GM12878 (cell line): ENCODE measurements at regions not wholly inside any gene's neighbourhood (a gene's known extent, or its start where the extent isn't known, plus 50 kb on each side); places are given as distances from the start of the nearest gene placed in this dataset.

Source experiments
- BACH1 ChIP-seq: fragments of 450-650 bp; IDR thresholded peaks from 2 replicates; pipeline ENCODE4 v1.6.1; 2017; ENCODE audit warnings: mild to moderate bottlenecking, borderline replicate concordance
- BHLHE40 ChIP-seq, 2 experiments: fragments of 450-650 bp in 1 of 2; IDR thresholded peaks; 2 replicates each; pipeline ENCODE4 v1.6.1; 2011 to 2017; ENCODE audit warnings: low read depth in 2 of 2, borderline replicate concordance in 1 of 2, improper control_type of control experiment in 1 of 2, low read length in 1 of 2, mild to moderate bottlenecking in 1 of 2
- CBFB ChIP-seq: IDR thresholded peaks from 2 replicates; pipeline ENCODE4 v1.6.1; 2016; ENCODE audit warnings: antibody characterized with exemption, low read depth
- EZH2 ChIP-seq: IDR thresholded peaks from 2 replicates; pipeline ENCODE4 v1.6.1; 2012; ENCODE audit warnings: low read depth, mild to moderate bottlenecking, control low read depth, inconsistent platforms, low read length, borderline replicate concordance; ENCODE audit not compliant: control insufficient read depth
- GATAD2B ChIP-seq: fragments of 450-650 bp; conservative IDR thresholded peaks from 2 replicates; pipeline ENCODE4 v1.6.1; 2017; ENCODE audit warnings: low read depth, mild to moderate bottlenecking, moderate library complexity
- PAX5 ChIP-seq: IDR thresholded peaks from 2 replicates; pipeline ENCODE4 v1.6.1; 2011; ENCODE audit warnings: low read depth, low read length, borderline replicate concordance
- POLR2AphosphoS2 ChIP-seq: IDR thresholded peaks from 2 replicates; pipeline ENCODE4 v1.6.1; 2011; ENCODE audit warnings: low read depth, mild to moderate bottlenecking, low read length, improper control_type of control experiment, moderate library complexity
- SIX5 ChIP-seq: IDR thresholded peaks from 2 replicates; pipeline ENCODE4 v1.6.1; 2011; ENCODE audit warnings: mild to moderate bottlenecking, low read depth, low read length, moderate library complexity; ENCODE audit not compliant: severe bottlenecking
- TF ChIP-seq, protein P1 (sequence below): IDR thresholded peaks from 2 replicates; pipeline ENCODE4 v1.6.1; 2012; ENCODE audit warnings: improper control_type of control experiment, low read depth, low read length; ENCODE audit not compliant: insufficient replicate concordance
- TF ChIP-seq, protein P2 (sequence below): fragments of 450-650 bp; IDR thresholded peaks from 2 replicates; pipeline ENCODE4 v1.6.1; 2017; ENCODE audit warnings: antibody characterized with exemption, mild to moderate bottlenecking, moderate library complexity

GRCh38 chr15:96181873-96182301, 148.6 kb upstream of the NR2F2 start (continued):
- TF ChIP-seq, protein P1, sequence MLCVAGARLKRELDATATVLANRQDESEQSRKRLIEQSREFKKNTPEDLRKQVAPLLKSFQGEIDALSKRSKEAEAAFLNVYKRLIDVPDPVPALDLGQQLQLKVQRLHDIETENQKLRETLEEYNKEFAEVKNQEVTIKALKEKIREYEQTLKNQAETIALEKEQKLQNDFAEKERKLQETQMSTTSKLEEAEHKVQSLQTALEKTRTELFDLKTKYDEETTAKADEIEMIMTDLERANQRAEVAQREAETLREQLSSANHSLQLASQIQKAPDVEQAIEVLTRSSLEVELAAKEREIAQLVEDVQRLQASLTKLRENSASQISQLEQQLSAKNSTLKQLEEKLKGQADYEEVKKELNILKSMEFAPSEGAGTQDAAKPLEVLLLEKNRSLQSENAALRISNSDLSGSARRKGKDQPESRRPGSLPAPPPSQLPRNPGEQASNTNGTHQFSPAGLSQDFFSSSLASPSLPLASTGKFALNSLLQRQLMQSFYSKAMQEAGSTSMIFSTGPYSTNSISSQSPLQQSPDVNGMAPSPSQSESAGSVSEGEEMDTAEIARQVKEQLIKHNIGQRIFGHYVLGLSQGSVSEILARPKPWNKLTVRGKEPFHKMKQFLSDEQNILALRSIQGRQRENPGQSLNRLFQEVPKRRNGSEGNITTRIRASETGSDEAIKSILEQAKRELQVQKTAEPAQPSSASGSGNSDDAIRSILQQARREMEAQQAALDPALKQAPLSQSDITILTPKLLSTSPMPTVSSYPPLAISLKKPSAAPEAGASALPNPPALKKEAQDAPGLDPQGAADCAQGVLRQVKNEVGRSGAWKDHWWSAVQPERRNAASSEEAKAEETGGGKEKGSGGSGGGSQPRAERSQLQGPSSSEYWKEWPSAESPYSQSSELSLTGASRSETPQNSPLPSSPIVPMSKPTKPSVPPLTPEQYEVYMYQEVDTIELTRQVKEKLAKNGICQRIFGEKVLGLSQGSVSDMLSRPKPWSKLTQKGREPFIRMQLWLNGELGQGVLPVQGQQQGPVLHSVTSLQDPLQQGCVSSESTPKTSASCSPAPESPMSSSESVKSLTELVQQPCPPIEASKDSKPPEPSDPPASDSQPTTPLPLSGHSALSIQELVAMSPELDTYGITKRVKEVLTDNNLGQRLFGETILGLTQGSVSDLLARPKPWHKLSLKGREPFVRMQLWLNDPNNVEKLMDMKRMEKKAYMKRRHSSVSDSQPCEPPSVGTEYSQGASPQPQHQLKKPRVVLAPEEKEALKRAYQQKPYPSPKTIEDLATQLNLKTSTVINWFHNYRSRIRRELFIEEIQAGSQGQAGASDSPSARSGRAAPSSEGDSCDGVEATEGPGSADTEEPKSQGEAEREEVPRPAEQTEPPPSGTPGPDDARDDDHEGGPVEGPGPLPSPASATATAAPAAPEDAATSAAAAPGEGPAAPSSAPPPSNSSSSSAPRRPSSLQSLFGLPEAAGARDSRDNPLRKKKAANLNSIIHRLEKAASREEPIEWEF: no peak
- TF ChIP-seq, protein P2, sequence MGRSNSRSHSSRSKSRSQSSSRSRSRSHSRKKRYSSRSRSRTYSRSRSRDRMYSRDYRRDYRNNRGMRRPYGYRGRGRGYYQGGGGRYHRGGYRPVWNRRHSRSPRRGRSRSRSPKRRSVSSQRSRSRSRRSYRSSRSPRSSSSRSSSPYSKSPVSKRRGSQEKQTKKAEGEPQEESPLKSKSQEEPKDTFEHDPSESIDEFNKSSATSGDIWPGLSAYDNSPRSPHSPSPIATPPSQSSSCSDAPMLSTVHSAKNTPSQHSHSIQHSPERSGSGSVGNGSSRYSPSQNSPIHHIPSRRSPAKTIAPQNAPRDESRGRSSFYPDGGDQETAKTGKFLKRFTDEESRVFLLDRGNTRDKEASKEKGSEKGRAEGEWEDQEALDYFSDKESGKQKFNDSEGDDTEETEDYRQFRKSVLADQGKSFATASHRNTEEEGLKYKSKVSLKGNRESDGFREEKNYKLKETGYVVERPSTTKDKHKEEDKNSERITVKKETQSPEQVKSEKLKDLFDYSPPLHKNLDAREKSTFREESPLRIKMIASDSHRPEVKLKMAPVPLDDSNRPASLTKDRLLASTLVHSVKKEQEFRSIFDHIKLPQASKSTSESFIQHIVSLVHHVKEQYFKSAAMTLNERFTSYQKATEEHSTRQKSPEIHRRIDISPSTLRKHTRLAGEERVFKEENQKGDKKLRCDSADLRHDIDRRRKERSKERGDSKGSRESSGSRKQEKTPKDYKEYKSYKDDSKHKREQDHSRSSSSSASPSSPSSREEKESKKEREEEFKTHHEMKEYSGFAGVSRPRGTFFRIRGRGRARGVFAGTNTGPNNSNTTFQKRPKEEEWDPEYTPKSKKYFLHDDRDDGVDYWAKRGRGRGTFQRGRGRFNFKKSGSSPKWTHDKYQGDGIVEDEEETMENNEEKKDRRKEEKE: no peak
- TF ChIP-seq PAX5 (no peak), EZH2 (no peak), GATAD2B (no peak), BHLHE40 (IDR thresholded peaks at IDR 0.05; ENCODE audit: borderline replicate concordance in 1 of 2, low read depth in 2 of 2, low read length in 1 of 2) (no peak), SIX5 (no peak), BACH1 (no peak), POLR2AphosphoS2 (no peak), CBFB (no peak)
